ENCODE measurements at regions not wholly inside any gene's neighbourhood (a gene's known extent, or its start where the extent isn't known, plus 50 kb on each side); places are given as distances from the start of the nearest gene placed in this dataset.

DNA sequence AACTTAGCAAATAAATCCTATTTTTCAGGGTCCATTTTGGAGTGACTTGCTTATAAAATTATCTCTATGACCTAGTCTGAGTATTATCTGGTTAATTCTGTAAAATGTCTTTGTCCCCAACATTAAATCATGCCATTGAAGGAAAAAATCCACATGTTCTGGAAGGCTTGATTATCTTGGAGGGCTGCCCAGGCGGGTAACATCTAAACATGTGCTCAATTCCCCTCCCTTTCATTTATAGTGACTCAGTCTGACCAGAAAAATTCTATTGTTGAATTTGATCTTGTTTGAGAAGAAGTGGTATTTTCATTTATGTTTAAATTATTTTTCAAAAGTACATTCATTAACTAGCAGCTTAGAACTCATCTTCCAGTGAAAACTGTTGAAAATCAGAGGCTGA is 55.4 kb upstream of the SLC10A7 start:
- no peak overlapping the region for H3K4me3 ChIP-seq (ENCODE audit: low read depth, low read length)
- DNase-seq (ENCODE audit: low read depth), result no peak
- TF ChIP-seq POLR2A (IDR thresholded peaks at IDR 0.05; ENCODE audit: extremely low read depth, insufficient read length) (no peak), MYC (IDR thresholded peaks at IDR 0.05; ENCODE audit: low read depth, low read length) (no peak)
- TF ChIP-seq, protein P1, sequence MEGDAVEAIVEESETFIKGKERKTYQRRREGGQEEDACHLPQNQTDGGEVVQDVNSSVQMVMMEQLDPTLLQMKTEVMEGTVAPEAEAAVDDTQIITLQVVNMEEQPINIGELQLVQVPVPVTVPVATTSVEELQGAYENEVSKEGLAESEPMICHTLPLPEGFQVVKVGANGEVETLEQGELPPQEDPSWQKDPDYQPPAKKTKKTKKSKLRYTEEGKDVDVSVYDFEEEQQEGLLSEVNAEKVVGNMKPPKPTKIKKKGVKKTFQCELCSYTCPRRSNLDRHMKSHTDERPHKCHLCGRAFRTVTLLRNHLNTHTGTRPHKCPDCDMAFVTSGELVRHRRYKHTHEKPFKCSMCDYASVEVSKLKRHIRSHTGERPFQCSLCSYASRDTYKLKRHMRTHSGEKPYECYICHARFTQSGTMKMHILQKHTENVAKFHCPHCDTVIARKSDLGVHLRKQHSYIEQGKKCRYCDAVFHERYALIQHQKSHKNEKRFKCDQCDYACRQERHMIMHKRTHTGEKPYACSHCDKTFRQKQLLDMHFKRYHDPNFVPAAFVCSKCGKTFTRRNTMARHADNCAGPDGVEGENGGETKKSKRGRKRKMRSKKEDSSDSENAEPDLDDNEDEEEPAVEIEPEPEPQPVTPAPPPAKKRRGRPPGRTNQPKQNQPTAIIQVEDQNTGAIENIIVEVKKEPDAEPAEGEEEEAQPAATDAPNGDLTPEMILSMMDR (IDR thresholded peaks at IDR 0.05; ENCODE audit: low read depth, low read length), result no peak
- TF ChIP-seq, protein P2, sequence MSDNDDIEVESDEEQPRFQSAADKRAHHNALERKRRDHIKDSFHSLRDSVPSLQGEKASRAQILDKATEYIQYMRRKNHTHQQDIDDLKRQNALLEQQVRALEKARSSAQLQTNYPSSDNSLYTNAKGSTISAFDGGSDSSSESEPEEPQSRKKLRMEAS (IDR thresholded peaks at IDR 0.05; ENCODE audit: low read depth, low read length), result no peak

DNA sequence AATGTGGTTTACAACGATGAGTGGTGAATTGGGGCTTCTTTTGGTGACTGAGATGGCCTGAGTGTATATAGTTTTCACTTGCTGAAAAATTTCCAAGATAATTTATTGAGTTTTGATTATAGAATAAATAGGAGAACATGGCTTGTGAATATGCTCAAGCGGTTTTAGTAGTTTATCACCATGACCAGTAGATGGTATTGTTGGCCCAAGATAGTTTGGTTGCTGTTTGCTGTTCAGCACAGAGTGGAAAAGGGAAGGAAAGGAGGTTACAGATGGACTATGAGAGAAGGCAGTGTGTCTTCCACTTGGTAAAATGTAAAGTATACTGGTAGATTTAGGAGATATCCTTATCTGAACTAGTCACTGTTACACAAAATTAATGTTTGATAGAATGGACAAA is 55.8 kb upstream of the POU4F2 start:
- DNase-seq (ENCODE audit: low read depth), result peak; percentile 14
- TF ChIP-seq, protein P1 (IDR thresholded peaks at IDR 0.05; ENCODE audit: low read depth, low read length), result no peak
- TF ChIP-seq, protein P2 (IDR thresholded peaks at IDR 0.05; ENCODE audit: low read depth, low read length), result no peak
- TF ChIP-seq POLR2A (IDR thresholded peaks at IDR 0.05; ENCODE audit: extremely low read depth, insufficient read length), result no peak
- no peak for TF ChIP-seq MYC (IDR thresholded peaks at IDR 0.05; ENCODE audit: low read depth, low read length)
- no peak overlapping the region for H3K4me3 ChIP-seq (ENCODE audit: low read depth, low read length)

DNA sequence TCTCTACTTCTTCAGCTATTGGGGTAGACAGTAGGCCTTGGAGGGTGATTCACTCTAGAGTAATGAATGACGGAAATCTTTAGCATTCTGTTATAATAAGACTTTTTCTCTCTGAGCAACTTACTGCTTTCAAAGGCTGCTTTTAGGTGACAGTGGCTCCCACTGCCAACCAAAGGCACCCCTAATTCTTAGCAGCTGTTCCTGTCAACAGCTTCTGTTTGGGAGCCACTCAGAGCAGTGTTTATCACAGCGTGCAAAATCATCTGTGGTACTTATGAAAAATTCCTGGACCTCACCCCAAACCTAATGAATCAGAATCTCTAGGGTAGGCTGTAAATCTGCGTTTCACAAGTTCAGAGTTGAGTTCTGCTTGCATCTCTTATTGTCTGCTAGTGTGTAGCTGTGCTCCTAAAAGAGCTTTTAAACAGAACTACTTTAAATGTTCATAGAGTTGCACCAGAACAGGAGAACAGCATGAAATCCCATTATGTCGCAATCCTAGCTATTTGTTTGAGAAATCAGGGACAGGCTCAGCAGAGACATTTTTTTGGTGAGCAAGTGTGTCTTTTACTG is 52.8 kb upstream of the POU4F2 start:
- TF ChIP-seq POLR2A (IDR thresholded peaks at IDR 0.05; ENCODE audit: extremely low read depth, insufficient read length) (no peak), MYC (IDR thresholded peaks at IDR 0.05; ENCODE audit: low read depth, low read length) (no peak)
- TF ChIP-seq, protein P1 (IDR thresholded peaks at IDR 0.05; ENCODE audit: low read depth, low read length), result no peak
- TF ChIP-seq, protein P2 (IDR thresholded peaks at IDR 0.05; ENCODE audit: low read depth, low read length), result no peak
- peak; percentile 35 for DNase-seq (ENCODE audit: low read depth)
- H3K4me3 ChIP-seq (ENCODE audit: low read depth, low read length), result no peak overlapping the region

Data from NB4 (cell line).